ENCODE measurements at regions not wholly inside any gene's neighbourhood (a gene's known extent, or its start where the extent isn't known, plus 50 kb on each side); places are given as distances from the start of the nearest gene placed in this dataset.

DNA sequence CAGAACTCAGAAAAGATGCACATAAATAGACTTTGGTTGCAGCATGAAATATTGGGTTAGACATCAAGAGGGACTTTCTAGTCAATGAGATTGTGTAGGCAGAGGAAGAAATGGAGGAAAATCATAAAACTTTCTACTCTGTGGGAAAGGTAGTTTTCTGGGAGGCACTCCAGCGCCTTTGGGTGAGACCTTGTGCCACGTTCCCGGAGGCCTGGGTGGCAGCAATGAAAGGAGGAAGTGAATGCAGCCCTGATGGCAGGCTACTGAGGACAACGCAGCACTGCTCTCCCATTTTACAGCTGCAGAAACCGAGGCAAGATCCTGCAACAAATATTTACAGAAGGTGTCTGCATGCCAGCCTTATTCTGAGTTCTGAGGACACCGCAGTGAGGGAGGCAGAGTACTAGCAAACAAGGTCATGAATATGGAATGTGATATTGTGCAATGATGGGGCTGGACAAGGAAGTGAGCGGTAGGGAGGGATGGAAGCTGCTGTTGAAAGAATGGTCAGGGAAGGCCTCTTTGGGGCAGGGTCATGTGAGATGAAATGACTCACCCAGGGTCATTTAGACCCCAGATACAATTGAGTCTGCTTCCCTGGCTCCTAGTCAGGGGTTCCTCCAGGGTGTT is 159.1 kb downstream of the TFAP2C start:
- TF ChIP-seq, protein P1, sequence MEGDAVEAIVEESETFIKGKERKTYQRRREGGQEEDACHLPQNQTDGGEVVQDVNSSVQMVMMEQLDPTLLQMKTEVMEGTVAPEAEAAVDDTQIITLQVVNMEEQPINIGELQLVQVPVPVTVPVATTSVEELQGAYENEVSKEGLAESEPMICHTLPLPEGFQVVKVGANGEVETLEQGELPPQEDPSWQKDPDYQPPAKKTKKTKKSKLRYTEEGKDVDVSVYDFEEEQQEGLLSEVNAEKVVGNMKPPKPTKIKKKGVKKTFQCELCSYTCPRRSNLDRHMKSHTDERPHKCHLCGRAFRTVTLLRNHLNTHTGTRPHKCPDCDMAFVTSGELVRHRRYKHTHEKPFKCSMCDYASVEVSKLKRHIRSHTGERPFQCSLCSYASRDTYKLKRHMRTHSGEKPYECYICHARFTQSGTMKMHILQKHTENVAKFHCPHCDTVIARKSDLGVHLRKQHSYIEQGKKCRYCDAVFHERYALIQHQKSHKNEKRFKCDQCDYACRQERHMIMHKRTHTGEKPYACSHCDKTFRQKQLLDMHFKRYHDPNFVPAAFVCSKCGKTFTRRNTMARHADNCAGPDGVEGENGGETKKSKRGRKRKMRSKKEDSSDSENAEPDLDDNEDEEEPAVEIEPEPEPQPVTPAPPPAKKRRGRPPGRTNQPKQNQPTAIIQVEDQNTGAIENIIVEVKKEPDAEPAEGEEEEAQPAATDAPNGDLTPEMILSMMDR (IDR thresholded peaks at IDR 0.05): no peak
- no peak for TF ChIP-seq ZFX (IDR thresholded peaks at IDR 0.05; ENCODE audit: borderline replicate concordance)

Data from 22Rv1 (cell line).